ENCODE measurements at regions not wholly inside any gene's neighbourhood (a gene's known extent, or its start where the extent isn't known, plus 50 kb on each side); places are given as distances from the start of the nearest gene placed in this dataset.

DNA sequence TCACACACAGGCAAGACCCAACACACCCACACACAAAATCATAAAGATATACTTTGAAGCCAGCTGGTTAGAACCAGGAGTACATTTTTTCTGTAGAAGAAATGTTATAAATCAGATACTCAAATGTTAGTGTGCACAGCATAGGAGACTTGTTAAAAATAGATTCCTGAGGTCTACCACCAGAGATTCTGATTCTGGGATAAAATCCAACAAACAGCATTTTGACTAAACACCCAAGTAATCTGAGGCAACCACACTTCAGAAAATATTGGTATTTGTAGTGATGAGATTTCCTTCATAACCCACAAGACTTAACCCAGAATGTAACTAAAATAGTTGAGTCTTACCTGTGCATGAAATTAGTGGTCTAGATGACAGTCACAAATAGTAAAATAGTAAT, 301.8 kb downstream of the HNRNPD start:
- DNase-seq: no peak

DNA sequence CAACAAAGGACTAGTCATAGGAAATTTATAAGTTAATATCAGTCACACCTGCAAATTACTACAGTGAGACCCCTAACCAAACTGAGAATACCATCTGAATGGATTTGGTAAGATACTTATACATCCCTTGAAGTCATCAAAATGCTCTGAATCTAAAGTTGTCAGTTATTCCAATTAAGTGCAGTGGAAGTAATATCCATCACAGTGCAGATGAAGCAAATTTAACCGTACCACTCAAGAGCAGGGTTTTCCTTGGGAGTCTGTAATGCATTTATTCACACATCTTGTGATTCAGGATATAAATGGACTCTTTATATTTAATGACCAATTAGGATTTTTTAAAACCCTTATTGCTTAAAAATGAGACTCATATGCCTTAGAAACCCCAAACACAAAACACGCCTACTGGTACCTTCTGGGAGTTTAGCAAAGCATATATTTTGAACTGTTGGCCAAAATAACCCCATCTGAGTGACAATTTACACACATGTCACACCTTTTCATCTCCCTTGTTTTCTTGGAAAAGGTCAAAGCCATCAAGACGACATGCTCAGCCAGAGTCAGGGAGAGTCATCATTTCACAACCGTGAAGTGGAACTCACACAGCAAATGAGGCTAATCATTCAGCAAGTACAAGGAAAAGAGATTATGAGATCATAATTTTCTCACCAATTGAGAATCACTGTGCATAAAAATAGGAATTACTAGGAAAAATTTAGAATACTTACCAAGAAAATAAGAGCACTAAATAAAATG, 303.7 kb downstream of the HNRNPD start:
- DNase-seq: no peak

DNA sequence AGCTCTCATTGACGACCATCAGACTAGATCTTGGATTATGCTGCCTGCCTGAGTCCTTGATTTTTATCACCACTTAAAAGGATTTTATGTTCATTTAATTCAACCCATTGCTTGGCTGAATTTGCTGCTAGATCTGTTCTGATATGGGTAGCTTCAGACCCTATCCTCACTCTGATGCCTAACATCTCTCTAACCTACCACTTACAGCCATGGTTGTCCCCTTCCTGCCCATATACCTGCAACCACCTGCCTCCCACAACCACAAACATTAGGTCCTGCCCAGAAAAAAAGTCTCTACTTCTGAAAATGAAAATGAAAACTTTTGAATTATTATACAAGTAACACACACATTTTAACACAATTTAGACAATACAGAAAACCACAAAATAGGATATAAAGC, 310.8 kb downstream of the HNRNPD start:
- DNase-seq: no peak

DNA sequence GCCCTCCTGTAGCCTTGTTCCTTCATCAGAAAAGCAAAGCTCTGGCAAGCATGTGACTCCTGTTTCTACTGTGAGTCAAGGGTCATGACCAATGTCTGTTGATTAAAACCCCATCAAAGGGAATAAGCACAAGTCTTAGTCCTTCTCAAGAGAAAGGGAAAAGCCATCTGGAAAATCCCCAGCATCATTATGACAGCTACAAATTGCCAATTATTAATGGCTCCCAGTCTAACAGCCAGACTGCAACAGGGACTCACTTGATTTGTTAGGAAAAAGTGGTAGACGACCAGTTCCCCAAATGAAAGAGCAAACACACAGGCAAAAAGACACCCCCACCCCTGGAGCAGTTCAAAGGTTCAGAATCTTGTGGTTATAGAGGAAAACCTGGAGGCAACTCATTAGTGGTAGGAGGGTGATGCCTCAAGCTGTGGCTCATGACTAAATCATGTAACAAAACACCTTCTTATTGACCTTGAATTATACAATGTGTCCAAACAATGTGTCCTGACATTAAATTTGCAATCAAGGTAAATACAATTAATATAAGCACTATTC, 315.7 kb downstream of the HNRNPD start:
- DNase-seq: no peak

DNA sequence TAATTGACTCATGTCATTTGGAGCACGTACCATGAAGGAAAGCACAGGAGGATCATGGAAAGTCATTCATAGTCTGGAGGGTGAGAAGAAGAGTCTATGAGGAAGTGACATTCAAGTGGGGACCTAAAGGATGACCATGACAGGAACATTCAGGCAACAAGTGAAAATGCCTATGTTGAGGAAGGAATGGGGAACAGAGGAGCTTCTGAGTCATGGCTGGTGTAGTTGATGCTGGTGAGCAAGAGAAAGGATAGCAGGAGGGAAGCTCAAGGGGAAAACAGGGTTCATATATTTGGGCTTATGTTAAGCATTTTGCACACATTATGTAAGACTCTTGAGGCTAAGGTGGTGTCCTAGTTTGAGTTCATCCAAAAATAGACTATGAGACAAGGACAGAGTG, 318.6 kb downstream of the HNRNPD start:
- DNase-seq: no peak

DNA sequence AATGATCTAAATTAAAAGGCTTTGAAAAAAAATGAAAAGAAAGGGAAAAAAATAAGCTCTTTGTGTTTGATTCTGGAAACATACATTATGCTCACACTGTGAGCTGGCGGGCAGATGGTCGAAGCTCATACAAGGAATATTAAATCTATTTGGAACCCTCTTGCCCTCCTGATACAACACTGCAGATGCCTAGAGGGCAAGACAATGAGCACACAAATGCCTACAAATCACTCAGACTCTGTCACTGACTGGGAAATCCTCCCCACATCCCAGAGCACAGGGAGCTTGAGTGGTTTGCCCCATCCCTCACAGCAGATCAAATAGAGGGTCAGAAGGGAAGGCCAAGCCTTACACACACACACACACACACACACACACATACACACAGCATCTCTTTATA, 320.4 kb downstream of the HNRNPD start:
- no peak for DNase-seq

DNA sequence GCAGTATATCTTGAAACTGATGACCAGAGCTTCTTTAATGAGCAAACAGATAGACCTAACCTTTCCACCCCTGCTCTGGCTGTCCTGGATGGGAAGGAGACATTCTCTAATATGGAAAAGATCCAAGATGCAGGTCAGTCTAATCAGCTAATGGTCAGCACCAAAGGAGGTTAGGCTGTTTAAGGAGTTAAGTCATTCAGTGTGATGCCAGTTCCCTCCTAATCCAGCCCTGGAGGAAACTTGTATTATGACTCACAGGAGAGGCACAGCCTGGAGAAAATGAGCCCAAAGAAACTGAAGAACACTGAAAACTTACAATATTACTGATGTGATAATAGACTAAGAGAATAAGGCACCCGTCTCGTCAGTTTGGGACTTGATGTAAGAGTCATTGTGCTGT, 323.0 kb downstream of the HNRNPD start:
- DNase-seq: no peak

DNA sequence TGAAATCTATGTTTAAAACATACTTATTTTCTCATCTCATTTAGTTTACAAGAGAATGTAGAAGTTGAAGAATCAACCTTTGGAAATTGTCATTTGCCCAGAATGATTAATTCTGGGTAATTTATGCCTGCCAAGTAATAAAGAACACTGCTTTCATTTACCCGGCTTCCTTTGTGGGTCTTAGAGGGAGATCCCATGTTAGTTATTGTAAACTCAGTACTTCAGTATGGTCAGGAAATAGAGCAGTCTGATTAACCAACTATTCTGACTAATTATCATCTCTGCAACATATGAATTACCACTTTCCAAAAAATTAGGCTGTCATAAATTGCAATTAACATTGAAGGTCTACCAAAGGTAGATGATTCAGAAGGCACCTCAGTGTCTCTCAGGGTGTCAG, 324.5 kb downstream of the HNRNPD start:
- no peak for DNase-seq

DNA sequence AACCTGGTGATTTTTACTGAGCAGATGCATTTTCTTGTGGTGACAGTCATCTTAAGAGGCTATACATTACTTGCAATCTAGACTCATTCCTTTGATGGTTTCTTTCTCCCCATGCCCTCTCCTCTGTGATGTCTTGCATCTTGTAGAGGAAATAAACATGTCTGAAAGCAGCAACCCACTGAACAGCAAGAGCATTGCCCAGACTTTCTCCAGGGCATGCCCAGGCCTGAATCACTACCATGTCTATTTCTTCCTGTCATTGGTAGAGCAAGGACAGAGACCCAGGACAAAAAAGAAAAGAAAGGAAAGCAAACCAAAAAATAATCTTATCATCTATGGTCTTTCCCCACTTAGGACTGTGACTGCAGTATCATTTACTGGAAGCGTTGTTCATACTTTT, 326.1 kb downstream of the HNRNPD start:
- DNase-seq: no peak

DNA sequence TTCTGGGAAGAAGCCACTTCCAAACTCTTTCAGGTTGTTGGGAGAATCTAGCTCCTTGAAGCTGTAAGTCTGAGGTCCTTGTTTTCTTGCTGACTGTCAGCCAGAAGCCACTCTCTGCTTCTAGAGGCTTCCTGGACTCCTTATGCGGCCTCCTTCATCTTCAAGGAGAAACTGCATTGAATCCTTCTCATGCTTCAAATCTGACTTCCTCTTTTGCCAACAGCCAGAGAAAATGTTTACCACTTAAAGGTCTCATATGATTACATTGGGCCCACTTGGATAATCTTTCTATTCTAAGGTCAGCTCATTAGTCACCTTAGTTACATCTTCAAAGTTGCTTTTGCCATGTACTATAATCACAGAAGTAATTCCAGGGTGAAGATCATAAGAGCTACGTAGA, 327.0 kb downstream of the HNRNPD start:
- no peak for DNase-seq

DNA sequence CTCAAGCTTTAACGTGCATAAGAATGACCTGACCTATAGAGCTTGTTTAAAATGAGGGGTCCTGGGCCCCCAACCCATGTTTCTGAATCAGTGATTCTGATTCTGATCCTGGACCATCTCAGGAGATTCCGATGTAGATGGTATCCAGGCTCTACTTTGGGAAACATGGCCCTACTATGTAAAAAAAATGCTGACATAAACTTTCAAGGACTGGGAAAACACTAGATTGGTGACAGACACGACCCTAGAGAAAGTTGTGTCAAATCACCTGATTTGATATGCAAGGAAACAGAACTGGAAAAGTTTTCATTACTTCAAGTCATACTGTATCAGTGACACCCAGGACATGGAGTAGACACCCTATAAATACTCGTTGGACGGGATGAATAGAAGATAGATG, 328.5 kb downstream of the HNRNPD start:
- no peak for DNase-seq

DNA sequence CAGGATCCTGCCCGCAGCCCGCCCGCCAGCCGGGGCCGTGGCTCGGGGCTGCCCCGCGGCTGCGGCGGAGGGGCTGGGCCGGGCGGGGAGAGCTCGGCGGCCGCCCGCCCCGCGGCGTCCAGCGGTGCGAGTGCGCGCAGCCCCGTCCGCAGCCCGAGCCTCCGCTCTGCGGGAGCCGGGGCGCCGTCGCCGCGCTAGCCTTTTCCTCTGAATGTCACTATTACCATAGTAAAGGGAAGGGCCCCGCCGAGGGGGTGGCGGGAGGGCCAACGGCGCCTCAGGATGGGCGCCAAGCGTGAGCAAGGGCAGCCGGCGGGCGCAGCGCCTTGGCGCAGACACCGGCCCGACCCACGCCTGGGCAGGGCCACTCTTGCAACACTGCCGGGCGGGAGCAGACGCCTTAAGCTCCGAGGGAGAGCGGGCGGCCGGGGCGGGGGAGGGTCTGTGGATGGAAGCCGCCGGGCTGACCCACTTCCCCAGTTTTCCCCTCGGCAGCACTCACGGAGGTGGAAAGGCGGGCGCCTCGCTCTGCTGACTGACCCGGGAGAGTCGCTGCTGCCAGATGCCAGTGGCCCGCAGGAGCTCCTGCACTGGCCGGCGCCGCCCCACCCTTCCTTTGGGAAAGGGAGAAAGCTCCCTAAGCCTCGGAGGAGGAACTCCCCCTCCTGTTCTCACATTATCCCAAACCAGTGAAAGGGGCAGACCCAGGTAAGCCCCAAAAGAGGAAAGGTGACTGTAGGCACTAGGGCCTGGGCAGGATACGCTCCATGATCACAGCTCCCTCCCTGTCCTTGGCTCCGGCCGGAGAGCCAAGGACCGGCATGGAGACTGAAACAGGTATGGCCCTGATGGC, 329.4 kb downstream of the HNRNPD start:
- no peak for DNase-seq

DNA sequence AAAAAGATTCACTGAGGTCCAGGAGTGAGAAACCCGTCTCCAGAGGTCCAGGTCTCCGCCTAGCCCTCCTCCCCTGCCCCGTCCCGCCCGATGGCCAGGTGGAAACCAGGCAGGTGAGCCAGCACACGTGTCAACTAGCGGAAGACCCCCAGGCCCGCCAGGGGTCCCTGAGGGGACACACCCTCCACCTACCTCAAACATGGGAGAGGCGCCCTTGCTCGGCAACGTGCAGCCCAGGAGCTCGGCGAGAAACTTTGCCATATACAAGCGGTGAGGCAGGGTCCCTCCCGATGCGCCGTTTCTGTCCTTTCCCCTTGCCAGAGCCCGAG, 330.0 kb downstream of the HNRNPD start:
- no peak for DNase-seq

DNA sequence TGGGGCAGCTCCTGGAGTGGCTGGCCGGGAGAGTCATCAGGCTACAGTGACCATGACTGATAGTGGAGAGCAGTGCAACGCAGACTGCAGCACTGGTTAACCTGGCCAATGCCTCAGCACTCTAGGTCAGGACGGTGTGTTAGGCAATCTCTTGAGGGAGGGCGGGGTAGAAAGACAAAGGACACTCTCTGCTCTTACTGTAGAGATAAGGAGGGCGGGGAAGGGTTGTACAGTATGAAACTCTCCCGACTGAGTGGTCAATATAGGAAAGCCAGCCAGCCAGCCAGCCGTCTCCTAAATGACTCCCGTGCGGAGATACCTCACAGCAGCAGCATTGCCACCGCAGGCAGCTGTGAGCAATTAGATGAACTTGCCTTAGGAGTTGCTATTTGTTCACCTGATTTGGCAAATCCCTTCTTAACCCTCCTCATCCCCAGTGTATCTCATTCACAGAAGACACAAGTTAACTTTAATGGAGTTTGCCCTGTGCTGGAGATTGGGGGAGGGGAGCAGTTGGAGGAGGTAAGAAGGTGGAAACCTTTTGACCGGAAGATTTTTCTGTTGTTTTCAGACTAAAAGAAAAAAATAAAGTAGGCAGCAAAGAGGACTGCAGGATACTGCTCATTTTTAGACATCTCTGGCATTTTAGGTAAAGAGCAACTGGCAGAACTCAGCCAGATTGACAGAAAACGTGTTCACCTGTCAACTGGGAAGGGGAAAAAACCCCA, 330.5 kb downstream of the HNRNPD start:
- DNase-seq: no peak

DNA sequence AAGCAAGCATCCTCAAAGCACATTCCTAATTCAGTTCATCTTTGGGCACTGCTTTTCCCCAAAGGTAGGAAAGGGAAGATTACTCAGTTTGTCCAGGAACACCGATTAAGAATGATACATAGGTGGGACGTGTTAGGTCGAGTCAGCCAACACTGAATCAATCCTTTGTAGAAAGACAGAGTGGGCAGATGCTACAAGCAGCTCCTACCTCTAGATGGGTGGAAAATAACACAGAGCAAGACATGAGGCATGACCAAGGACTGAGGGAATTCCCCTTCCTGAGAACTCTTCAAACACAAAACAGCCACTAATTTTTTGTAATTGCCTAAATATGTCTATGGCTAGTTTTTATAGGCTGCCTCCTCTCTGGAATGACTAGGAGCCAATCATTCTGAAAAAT, 331.7 kb downstream of the HNRNPD start:
- no peak for DNase-seq

DNA sequence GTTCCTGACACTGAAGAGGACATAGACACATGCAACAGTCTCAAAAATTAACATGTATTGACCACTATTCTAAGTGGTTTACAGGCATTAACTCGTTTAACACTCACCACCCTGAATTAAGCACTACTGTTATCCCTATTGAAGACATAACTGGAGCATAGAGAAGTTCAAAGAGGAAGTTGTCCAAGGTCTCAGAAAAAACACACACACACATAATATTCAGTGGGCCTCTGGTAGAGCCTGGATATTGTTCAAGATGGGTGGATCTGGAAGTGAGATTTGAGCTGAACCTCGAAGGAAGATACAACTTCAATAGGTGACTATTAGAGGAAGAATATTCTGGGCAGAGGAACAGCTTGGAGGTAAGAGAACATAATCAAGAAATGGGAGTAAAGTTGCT, 334.9 kb downstream of the HNRNPD start:
- no peak for DNase-seq

DNA sequence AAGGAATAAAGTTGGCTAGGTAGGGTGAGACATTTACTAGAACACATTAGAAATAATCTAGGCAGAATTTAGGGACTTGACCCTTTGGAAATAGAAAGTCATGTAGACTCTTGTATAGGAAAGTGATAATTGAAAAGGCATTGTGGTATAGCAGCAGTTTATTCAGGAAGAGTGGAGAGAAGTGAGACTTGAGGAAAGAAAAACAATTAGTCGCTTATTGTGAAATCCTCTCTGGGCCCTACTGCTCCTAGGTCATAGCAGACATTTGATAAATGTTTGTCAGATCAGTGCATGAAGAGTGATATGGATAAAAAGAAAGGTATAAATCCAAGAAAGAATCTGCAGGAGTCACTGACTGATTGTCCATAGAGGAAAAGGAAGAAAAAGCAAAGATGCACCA, 337.6 kb downstream of the HNRNPD start:
- no peak for DNase-seq

DNA sequence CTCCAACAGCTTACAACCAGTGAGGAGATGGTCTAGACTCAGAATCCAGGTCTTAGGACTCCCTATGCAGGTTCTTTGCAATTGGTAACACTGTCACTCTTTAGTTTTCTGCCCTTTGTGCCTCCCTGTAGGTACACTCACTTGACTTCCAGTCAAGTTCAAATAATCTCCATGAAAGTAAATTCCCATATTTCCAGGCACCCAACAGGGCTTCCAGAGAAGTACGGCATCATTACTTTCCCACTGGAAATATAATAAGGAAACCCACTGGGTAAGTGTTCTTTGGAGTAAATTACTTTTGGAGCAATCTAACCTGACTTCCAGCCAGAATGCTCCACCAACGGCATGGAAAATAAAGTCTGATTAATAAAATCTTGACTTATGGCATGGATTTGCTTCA, 338.9 kb downstream of the HNRNPD start:
- DNase-seq: no peak

DNA sequence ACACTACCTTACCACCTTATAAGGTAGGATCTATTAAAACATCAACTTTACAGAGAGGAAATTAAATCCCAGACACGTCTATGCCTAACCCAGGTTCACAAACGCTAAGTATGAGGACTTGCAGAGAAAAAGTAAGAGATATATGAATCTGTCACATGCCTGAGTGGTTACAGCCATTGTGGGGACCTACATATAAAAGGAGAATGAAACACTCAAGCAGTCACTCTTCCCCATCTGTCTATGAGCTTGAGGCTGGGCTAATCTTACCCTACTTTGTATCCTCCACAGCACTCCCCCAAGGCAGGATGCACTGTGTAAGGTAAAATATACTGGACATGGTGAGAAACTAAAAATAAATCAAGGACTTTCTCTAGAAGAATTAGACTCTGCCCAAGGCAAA, 339.9 kb downstream of the HNRNPD start:
- DNase-seq: no peak

DNA sequence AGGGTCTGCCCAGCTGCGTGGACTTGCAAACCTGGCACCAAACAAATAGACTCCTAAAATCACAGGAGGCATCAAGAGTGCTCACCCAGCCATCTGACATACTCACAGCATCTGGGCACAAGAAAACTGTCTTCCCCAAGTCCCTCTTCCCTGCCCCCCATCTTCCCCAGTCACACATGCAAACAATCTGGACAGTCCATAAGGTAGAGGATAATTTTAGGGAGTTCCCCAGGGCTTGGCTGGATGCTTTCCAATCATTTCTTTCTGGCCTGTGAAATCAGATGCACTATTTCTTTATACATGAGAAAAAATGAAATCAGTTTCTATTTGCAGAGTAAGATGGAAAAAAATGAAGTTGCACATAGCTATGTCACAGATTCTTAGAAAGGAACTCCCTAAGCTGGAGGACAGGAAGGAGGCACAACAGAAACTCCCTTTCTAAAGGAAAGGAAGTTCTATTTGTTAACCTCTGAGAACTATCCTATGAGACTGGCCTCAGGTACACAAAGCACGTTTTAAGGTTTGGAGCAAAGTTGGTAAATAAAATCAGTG, 342.3 kb downstream of the HNRNPD start:
- no peak for DNase-seq

DNA sequence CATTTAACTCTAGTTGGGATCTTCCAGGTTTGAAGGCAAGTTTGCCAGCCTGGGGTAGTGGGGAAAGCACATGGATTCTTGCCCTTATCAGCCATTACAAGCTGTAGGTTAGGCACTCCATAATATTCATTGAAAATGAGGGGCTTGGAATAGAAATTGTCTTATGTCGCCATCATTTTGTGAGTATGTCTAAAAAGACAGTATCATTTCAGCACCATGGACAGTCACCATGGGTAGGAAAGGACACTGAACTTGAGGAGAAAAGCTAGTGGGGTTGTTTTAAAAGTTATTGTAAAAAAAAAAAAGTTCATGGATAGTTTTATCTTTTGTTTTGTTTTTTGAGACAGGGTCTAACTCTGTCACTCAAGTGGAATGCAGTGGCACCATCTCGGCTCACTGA, 356.1 kb downstream of the HNRNPD start:
- no peak for DNase-seq

DNA sequence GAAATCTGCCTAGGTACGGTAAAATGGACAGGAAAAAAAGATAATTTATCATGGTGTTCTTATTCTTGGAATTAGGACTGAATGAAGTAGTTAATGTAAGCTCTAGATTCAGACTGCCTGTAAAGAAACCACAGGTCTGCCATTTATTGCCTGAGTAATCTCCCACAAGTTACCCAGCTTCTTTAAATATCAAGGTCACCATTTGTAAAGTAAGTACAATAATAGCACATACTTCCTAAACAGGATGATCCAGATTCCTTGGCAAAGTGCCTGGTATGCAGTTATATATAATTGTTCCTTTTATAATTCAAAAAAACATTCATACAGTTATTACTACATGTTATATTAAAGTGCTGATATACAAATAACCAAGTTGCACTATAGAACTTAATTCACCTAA, 368.6 kb downstream of the HNRNPD start:
- no peak for DNase-seq

DNA sequence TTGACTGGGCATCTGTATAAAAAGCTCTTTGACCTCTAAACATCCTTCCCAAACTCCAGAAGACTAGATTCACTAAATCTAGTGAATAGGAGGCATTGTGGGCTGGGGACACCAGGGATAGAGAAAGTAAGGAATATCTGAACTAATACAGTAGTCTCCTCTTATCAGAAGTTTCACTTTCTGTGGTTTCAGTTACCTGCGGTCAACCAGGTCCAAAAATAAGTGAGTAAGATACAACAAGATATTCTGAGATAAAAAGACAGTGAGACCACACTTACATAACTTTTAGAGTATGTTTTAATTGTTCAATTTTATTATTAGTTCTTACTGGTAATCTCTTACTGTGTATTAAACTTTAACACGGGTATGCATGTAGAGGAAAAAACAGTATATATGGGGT, 376.5 kb downstream of the HNRNPD start:
- DNase-seq: no peak

All from central memory CD4-positive, alpha-beta T cell (primary cell).